ENCODE measurements at regions not wholly inside any gene's neighbourhood (a gene's known extent, or its start where the extent isn't known, plus 50 kb on each side); places are given as distances from the start of the nearest gene placed in this dataset.
"Not testable (repeated sequence)": the region's sequence is repeated elsewhere in the genome, so short reads cannot be mapped to it uniquely, and the experiment has no call there.

DNA sequence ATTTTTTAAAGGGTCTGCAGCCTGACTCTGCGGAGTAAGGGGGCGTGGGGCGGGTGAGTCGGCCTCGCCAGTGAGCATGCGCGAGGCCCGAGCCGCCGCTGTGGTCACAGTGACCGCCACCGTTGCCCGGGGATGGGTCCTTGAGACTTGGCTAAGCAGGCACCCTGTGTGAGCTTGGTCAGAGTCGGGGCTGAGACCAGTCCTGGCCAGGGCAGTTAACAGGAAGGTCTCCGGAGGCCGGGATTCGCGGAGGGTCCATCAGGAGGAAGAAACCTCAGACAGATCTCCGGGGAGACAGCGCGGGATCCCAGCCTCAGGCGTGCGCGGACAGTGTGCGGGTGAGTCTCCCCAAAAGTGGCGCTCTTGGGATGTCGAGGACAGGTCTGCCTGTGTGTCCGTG lies 1384.4 kb upstream of the PCDH10 start:
- no peak for DNase-seq
- Histone ChIP-seq H3K27me3 (replicated peaks) (no peaks in the 10 kb centered on the region), H3K36me3 (replicated peaks) (no peaks in the 10 kb centered on the region), H3K4me3 (ENCODE audit: low read depth, low read length) (no peak overlapping the region), H3K27ac (no peak overlapping the region)
- in situ Hi-C loops (cut with HindIII; ENCODE audit: low pct_ligation_motif_present, low sequenced_read_pairs): no loop called here
- TF ChIP-seq CTCF (IDR thresholded peaks at IDR 0.05; ENCODE audit: low read depth, low read length, missing control alignments): no peak

DNA sequence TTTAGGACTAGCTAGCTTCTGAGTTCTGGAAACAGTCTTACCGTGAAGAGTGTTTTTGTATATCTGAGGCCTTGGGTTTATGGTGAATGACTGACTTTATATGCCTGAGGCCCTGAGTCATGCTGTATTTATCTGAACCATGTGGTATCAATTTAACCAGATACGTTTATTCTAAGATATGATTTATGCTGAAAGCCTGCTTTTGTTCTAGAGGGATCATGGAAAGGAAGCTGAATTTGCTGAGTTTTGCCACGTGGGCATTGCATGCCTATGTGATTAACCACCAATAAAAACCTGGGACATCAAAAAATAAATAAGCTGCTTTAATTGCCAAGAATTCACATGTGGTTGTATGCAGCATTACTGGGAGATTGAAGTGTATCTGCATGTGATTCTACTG lies 1374.7 kb upstream of the PCDH10 start:
- in situ Hi-C loops (cut with HindIII; ENCODE audit: low pct_ligation_motif_present, low sequenced_read_pairs); H3K4me3 ChIP-seq (ENCODE audit: low read depth, low read length); H3K27me3 ChIP-seq (replicated peaks); H3K36me3 ChIP-seq (replicated peaks): not testable (repeated sequence)
- H3K27ac ChIP-seq: peak overlapping the region; percentile 60
- peak; percentile 91 for DNase-seq

DNA sequence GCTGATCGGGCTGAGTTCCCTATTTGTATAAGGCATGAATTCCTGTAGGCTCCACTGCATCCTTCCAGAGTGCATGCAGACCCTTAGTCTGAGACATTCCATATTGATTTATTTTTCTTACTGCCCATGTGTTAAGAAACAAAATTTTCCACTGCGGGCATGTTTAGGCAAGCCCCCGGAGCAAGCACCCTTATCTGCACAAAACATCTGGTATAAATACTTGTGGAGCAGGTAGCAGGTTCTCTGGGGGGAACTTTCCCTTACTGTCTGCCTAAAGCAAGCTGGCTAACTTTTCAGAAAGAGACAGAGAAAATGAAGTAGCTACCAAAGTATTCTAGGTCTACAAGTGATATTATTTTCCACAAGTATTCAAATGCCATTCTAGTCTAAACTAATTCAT lies 1338.5 kb upstream of the PCDH10 start:
- H3K4me3 ChIP-seq (ENCODE audit: low read depth, low read length); in situ Hi-C loops (cut with HindIII; ENCODE audit: low pct_ligation_motif_present, low sequenced_read_pairs); H3K27me3 ChIP-seq (replicated peaks); H3K27ac ChIP-seq; H3K36me3 ChIP-seq (replicated peaks); DNase-seq: not testable (repeated sequence)

Measured in brain microvascular endothelial cell (primary cell).